ENCODE measurements at regions not wholly inside any gene's neighbourhood (a gene's known extent, or its start where the extent isn't known, plus 50 kb on each side); places are given as distances from the start of the nearest gene placed in this dataset.

GRCh38 chr10:113310347-113310746 is 242.5 kb upstream of the HABP2 start:
- Histone ChIP-seq H3K79me2 (replicated peaks; ENCODE audit: insufficient read depth, low read length) (no peaks in the 10 kb centered on the region), H3K27ac (ENCODE audit: low read length) (no peak overlapping the region), H3K9me2 (ENCODE audit: insufficient read depth, low read length) (no peaks in the 10 kb centered on the region), H4K20me1 (ENCODE audit: insufficient read depth) (no peaks in the 10 kb centered on the region), H3K4me3 (ENCODE audit: low read length) (no peak overlapping the region), H3F3A (ENCODE audit: insufficient read depth, low read length, poor library complexity, severe bottlenecking) (no peaks in the 10 kb centered on the region), H3K9me3 (ENCODE audit: low read length) (no peaks in the 10 kb centered on the region), H2AFZ (ENCODE audit: low read depth, low read length) (no peak overlapping the region), H3K9ac (ENCODE audit: low read length) (no peak overlapping the region), H3K36me3 (ENCODE audit: insufficient read depth, low read length) (no peaks in the 10 kb centered on the region), H3K27me3 (ENCODE audit: insufficient read depth, low read depth, low read length) (peaks cover 6% of the 10 kb centered on the region), H3K4me2 (ENCODE audit: low read length) (no peak overlapping the region)
- no peak for TF ChIP-seq SMC3 (conservative IDR thresholded peaks at IDR 0.05; ENCODE audit: poor library complexity)
- TF ChIP-seq CTCF (IDR thresholded peaks at IDR 0.05; ENCODE audit: poor library complexity, severe bottlenecking) = no peak
- no peak for TF ChIP-seq POLR2AphosphoS5 (IDR thresholded peaks at IDR 0.05)
- TF ChIP-seq RAD21 (conservative IDR thresholded peaks at IDR 0.05) = no peak
- TF ChIP-seq REST (IDR thresholded peaks at IDR 0.05; ENCODE audit: borderline replicate concordance) = no peak
- TF ChIP-seq EZH2 (IDR thresholded peaks at IDR 0.05; ENCODE audit: borderline replicate concordance, insufficient read depth, low read length, poor library complexity, severe bottlenecking) = no peak
- no peak for TF ChIP-seq TAF1 (IDR thresholded peaks at IDR 0.05; ENCODE audit: low read depth)
- TF ChIP-seq MXI1 (conservative IDR thresholded peaks at IDR 0.05; ENCODE audit: poor library complexity, severe bottlenecking) = no peak
- no peak for TF ChIP-seq EP300 (conservative IDR thresholded peaks at IDR 0.05; ENCODE audit: poor library complexity, severe bottlenecking)

GRCh38 chr10:113313048-113313602 is 239.7 kb upstream of the HABP2 start:
- no peak overlapping the region for H3K9ac ChIP-seq (ENCODE audit: low read length)
- no peaks in the 10 kb centered on the region for H3K9me3 ChIP-seq (ENCODE audit: low read length)
- H3K36me3 ChIP-seq (ENCODE audit: insufficient read depth, low read length) = no peaks in the 10 kb centered on the region
- no peak overlapping the region for H2AFZ ChIP-seq (ENCODE audit: low read depth, low read length)
- H3F3A ChIP-seq (ENCODE audit: insufficient read depth, low read length, poor library complexity, severe bottlenecking) = no peaks in the 10 kb centered on the region
- H3K79me2 ChIP-seq (replicated peaks; ENCODE audit: insufficient read depth, low read length) = no peaks in the 10 kb centered on the region
- no peak for TF ChIP-seq MXI1 (conservative IDR thresholded peaks at IDR 0.05; ENCODE audit: poor library complexity, severe bottlenecking)
- no peak for TF ChIP-seq CTCF (IDR thresholded peaks at IDR 0.05; ENCODE audit: poor library complexity, severe bottlenecking)
- no peak for TF ChIP-seq REST (IDR thresholded peaks at IDR 0.05; ENCODE audit: borderline replicate concordance)
- TF ChIP-seq SMC3 (conservative IDR thresholded peaks at IDR 0.05; ENCODE audit: poor library complexity) = no peak
- TF ChIP-seq POLR2AphosphoS5 (IDR thresholded peaks at IDR 0.05) = no peak
- H4K20me1 ChIP-seq (ENCODE audit: insufficient read depth) = no peaks in the 10 kb centered on the region
- H3K4me2 ChIP-seq (ENCODE audit: low read length) = no peak overlapping the region
- peaks cover 6% of the 10 kb centered on the region for H3K27me3 ChIP-seq (ENCODE audit: insufficient read depth, low read depth, low read length)
- H3K4me3 ChIP-seq (ENCODE audit: low read length) = no peak overlapping the region
- no peak overlapping the region for H3K27ac ChIP-seq (ENCODE audit: low read length)
- H3K9me2 ChIP-seq (ENCODE audit: insufficient read depth, low read length) = no peaks in the 10 kb centered on the region
